ENCODE measurements at regions not wholly inside any gene's neighbourhood (a gene's known extent, or its start where the extent isn't known, plus 50 kb on each side); places are given as distances from the start of the nearest gene placed in this dataset.

DNA sequence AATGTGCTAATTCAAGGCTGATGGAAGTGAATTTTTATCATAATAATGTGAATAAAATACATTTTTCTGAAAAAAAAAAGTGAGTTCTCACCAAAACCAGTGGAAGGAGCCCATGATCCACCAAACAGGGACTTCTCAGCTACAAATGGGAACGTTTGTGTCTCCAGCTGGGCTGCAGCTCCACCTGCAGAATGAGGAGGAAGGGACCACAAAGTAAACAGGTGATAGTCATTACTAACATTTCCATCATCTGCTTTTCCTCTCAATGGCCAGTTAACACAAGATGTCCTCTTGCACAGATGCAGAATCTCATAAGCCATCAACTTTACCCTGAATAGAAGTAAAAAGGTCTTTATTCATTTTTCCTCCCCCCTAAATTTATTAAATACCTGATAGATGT is 246.2 kb downstream of the MRPL39 start:
- intact Hi-C loops (cut with DNase I): no loop called here
- Histone ChIP-seq H3K4me3 (ENCODE audit: low read length) (no peak overlapping the region), H3K9me3 (ENCODE audit: control insufficient read depth, low read length) (no peaks in the 10 kb centered on the region), H3K27me3 (ENCODE audit: control insufficient read depth, insufficient read depth) (no peaks in the 10 kb centered on the region), H3K27ac (ENCODE audit: low read length) (no peak overlapping the region), H3K4me1 (ENCODE audit: control insufficient read depth, insufficient read depth, low read length) (no peaks in the 10 kb centered on the region)
- WGBS: 22% methylated on average over 1 of the region's 1 CpG
- DNase-seq: no peak
- no peak for ATAC-seq

- no peak overlapping the region for H3K4me3 ChIP-seq (ENCODE audit: low read length)
- intact Hi-C loops (cut with DNase I): no loop called here
- ATAC-seq (no peak), DNase-seq (no peak)
- no peaks in the 10 kb centered on the region for H3K9me3 ChIP-seq (ENCODE audit: control insufficient read depth, low read length)
- H3K27ac ChIP-seq (ENCODE audit: low read length): no peak overlapping the region
- no peaks in the 10 kb centered on the region for H3K27me3 ChIP-seq (ENCODE audit: control insufficient read depth, insufficient read depth)
- H3K4me1 ChIP-seq (ENCODE audit: control insufficient read depth, insufficient read depth, low read length): no peaks in the 10 kb centered on the region
- WGBS: 74% methylated on average over 2 of the region's 2 CpGs
These were observed 246.7 kb downstream of the MRPL39 start for GRCh38 chr21:25360593-25360992.

- H3K4me3 ChIP-seq (ENCODE audit: low read length): no peak overlapping the region
- 85% methylated on average over 5 of the region's 5 CpGs for WGBS
- intact Hi-C loops (cut with DNase I): no loop called here
These were observed 247.6 kb downstream of the MRPL39 start for GRCh38 chr21:25359724-25360123.

GRCh38 chr21:25350056-25350455 is 257.2 kb downstream of the MRPL39 start:
- Histone ChIP-seq H3K9me3 (ENCODE audit: control insufficient read depth, low read length) (no peaks in the 10 kb centered on the region), H3K4me3 (ENCODE audit: low read length) (no peak overlapping the region), H3K27me3 (ENCODE audit: control insufficient read depth, insufficient read depth) (no peaks in the 10 kb centered on the region), H3K27ac (ENCODE audit: low read length) (no peak overlapping the region), H3K4me1 (ENCODE audit: control insufficient read depth, insufficient read depth, low read length) (no peaks in the 10 kb centered on the region)
- ATAC-seq (no peak), DNase-seq (no peak)
- 67% methylated on average over 6 of the region's 6 CpGs for WGBS
- intact Hi-C loops (cut with DNase I): no loop called here

More at GRCh38 chr21:25359724-25360123, 247.6 kb downstream of the MRPL39 start:
- ATAC-seq (no peak), DNase-seq (no peak)
- no peak overlapping the region for H3K27ac ChIP-seq (ENCODE audit: low read length)
- no peaks in the 10 kb centered on the region for H3K9me3 ChIP-seq (ENCODE audit: control insufficient read depth, low read length)
- H3K27me3 ChIP-seq (ENCODE audit: control insufficient read depth, insufficient read depth): no peaks in the 10 kb centered on the region
- H3K4me1 ChIP-seq (ENCODE audit: control insufficient read depth, insufficient read depth, low read length): no peaks in the 10 kb centered on the region

GRCh38 chr21:25343774-25344545 is 263.3 kb downstream of the MRPL39 start:
- H3K4me3 ChIP-seq (ENCODE audit: low read length): no peak overlapping the region
- intact Hi-C loops (cut with DNase I): no loop called here
- no peaks in the 10 kb centered on the region for H3K27me3 ChIP-seq (ENCODE audit: control insufficient read depth, insufficient read depth)
- 70% methylated on average over 10 of the region's 10 CpGs for WGBS
- no peak overlapping the region for H3K27ac ChIP-seq (ENCODE audit: low read length)
- DNase-seq (no peak), ATAC-seq (no peak)
- no peaks in the 10 kb centered on the region for H3K4me1 ChIP-seq (ENCODE audit: control insufficient read depth, insufficient read depth, low read length)
- H3K9me3 ChIP-seq (ENCODE audit: control insufficient read depth, low read length): no peaks in the 10 kb centered on the region

- Histone ChIP-seq H3K9me3 (ENCODE audit: control insufficient read depth, low read length) (no peaks in the 10 kb centered on the region), H3K27ac (ENCODE audit: low read length) (no peak overlapping the region), H3K4me1 (ENCODE audit: control insufficient read depth, insufficient read depth, low read length) (no peaks in the 10 kb centered on the region), H3K4me3 (ENCODE audit: low read length) (no peak overlapping the region), H3K27me3 (ENCODE audit: control insufficient read depth, insufficient read depth) (no peaks in the 10 kb centered on the region)
- WGBS: 81% methylated on average over 1 of the region's 1 CpG
- ATAC-seq: no peak
- DNase-seq: no peak
- intact Hi-C loops (cut with DNase I): no loop called here
These were observed 264.5 kb downstream of the MRPL39 start for GRCh38 chr21:25342816-25343215.

DNA sequence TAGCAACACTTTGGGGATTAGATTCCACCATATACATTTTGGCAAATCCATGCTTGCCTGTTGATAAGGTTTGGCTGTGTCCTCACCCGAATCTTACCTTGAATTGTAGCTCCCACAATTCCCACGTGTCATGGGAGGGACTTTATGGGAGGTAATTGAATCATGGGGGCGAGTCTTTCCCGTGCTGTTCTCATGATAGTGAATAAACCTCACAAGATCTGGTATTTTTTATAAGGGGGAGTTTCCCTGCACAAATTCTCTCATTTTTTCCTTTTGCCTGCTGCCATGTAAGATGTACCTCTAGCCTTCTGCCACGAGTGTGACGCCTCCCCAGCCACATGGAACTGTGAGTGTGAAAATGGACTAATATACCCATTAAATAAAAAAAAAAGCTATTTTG is 265.3 kb downstream of the MRPL39 start:
- Histone ChIP-seq H3K27ac (ENCODE audit: low read length) (no peak overlapping the region), H3K27me3 (ENCODE audit: control insufficient read depth, insufficient read depth) (no peaks in the 10 kb centered on the region), H3K4me3 (ENCODE audit: low read length) (no peak overlapping the region), H3K9me3 (ENCODE audit: control insufficient read depth, low read length) (no peaks in the 10 kb centered on the region), H3K4me1 (ENCODE audit: control insufficient read depth, insufficient read depth, low read length) (no peaks in the 10 kb centered on the region)
- 80% methylated on average over 6 of the region's 6 CpGs for WGBS
- DNase-seq: no peak
- intact Hi-C loops (cut with DNase I): no loop called here
- ATAC-seq: no peak

DNA sequence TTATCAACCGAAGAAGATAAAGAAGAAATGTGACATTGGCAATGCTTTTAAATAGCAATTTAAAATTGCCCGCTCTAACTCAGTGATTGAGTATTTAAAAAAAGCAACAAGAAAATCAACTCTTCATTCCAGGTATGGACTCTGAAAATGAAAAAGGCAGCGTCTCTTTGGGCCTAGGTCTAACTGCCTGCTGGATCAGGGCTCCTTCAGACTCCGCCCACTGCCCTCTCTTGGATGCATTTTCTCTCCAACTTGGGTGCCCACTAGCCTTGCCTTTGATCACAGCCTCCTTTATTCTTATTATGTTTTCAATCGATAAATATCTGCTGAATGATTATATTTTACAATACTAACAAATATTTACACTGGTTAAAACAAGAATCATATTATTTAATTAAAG is 268.9 kb downstream of the MRPL39 start:
- intact Hi-C loops (cut with DNase I): no loop called here
- Histone ChIP-seq H3K9me3 (ENCODE audit: control insufficient read depth, low read length) (no peaks in the 10 kb centered on the region), H3K27me3 (ENCODE audit: control insufficient read depth, insufficient read depth) (no peaks in the 10 kb centered on the region), H3K27ac (ENCODE audit: low read length) (no peak overlapping the region), H3K4me3 (ENCODE audit: low read length) (no peak overlapping the region), H3K4me1 (ENCODE audit: control insufficient read depth, insufficient read depth, low read length) (no peaks in the 10 kb centered on the region)
- ATAC-seq (no peak), DNase-seq (no peak)
- 68% methylated on average over 5 of the region's 5 CpGs for WGBS

GRCh38 chr21:25334046-25334730 is 273.1 kb downstream of the MRPL39 start:
- H3K4me1 ChIP-seq (ENCODE audit: control insufficient read depth, insufficient read depth, low read length): no peaks in the 10 kb centered on the region
- DNase-seq: no peak
- H3K9me3 ChIP-seq (ENCODE audit: control insufficient read depth, low read length): no peaks in the 10 kb centered on the region
- no peak for ATAC-seq
- H3K4me3 ChIP-seq (ENCODE audit: low read length): no peak overlapping the region
- no peaks in the 10 kb centered on the region for H3K27me3 ChIP-seq (ENCODE audit: control insufficient read depth, insufficient read depth)
- intact Hi-C loops (cut with DNase I): no loop called here
- H3K27ac ChIP-seq (ENCODE audit: low read length): no peak overlapping the region
- 85% methylated on average over 6 of the region's 6 CpGs for WGBS

DNA sequence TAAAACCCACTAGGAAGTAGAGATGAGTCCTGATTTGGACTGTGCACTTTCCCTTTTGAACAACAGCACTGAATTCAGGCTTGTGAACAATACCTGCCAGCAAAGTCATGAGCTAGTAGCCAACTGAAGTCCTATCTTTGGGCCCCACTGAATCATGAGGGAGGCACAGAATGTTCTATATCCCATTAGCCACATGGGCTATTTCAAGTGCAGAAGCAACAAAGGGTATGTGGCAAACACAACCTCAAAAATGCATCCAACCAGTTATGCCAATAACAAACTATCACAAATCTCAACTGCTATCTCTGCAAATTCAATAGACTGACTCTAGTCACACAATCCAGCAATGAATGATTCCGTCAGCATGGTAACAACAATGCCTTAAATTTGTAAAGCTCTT is 276.0 kb downstream of the MRPL39 start:
- WGBS: 92% methylated on average over 1 of the region's 1 CpG
- DNase-seq (no peak), ATAC-seq (no peak)
- Histone ChIP-seq H3K27ac (ENCODE audit: low read length) (no peak overlapping the region), H3K4me1 (ENCODE audit: control insufficient read depth, insufficient read depth, low read length) (no peaks in the 10 kb centered on the region), H3K27me3 (ENCODE audit: control insufficient read depth, insufficient read depth) (no peaks in the 10 kb centered on the region), H3K4me3 (ENCODE audit: low read length) (no peak overlapping the region), H3K9me3 (ENCODE audit: control insufficient read depth, low read length) (no peaks in the 10 kb centered on the region)
- intact Hi-C loops (cut with DNase I): no loop called here

DNA sequence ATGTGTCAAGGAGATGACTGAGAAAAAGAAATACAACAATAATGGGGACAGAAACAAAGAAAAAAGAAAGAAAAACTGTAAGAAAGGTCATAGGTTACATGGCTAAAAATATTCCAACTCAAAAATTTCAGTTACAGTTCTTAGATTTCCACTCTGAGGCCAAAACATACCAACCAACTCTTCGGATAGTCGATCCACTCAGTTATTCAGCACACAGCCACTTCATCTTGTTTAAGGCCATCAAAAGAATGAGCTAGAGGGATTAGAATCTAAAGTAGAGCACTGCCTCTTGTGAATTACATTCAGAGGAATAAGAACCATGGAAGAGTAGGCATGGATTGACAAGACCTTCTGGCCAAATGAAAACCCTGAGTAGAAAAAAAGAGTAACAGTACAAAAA is 277.0 kb downstream of the MRPL39 start:
- WGBS: 92% methylated on average over 2 of the region's 2 CpGs
- no peaks in the 10 kb centered on the region for H3K9me3 ChIP-seq (ENCODE audit: control insufficient read depth, low read length)
- ATAC-seq (no peak), DNase-seq (no peak)
- intact Hi-C loops (cut with DNase I): no loop called here
- no peak overlapping the region for H3K4me3 ChIP-seq (ENCODE audit: low read length)
- no peaks in the 10 kb centered on the region for H3K4me1 ChIP-seq (ENCODE audit: control insufficient read depth, insufficient read depth, low read length)
- no peak overlapping the region for H3K27ac ChIP-seq (ENCODE audit: low read length)
- no peaks in the 10 kb centered on the region for H3K27me3 ChIP-seq (ENCODE audit: control insufficient read depth, insufficient read depth)
